A549 (cell line): ENCODE measurements at regions not wholly inside any gene's neighbourhood (a gene's known extent, or its start where the extent isn't known, plus 50 kb on each side); places are given as distances from the start of the nearest gene placed in this dataset.

ENCODE experiments used
- ATAC-seq, 2 experiments: fragments of 200-7000 bp in 1 of 2; fragments of >200 bp in 1 of 2; cut with Nextera tagmentation in 1 of 2; cut with Tn5 transposase in 1 of 2; 3 replicates each; pipeline versions ENCODE4 v1.8.0 to v1.9.1; 2018 to 2020; ENCODE audit warnings: mild to moderate bottlenecking in 1 of 2, moderate library complexity in 1 of 2
- CTCF ChIA-PET: fragments of 300-600 bp; sonication (Branson Sonifier 250); formaldehyde crosslinking; extraction: SDS; loops from one replicate; lab custom pipeline; 2021; ENCODE audit warnings: antibody characterized with exemption, inconsistent platforms; lab: Yijun Ruan, JAX
- POLR2A ChIA-PET: fragments of 350-600 bp; formaldehyde crosslinking; extraction: SDS; loops from one replicate; lab custom pipeline; 2021; ENCODE audit warnings: antibody characterized with exemption, inconsistent platforms; lab: Yijun Ruan, JAX
- DNase-seq, 2 experiments: peaks; one replicate each; pipeline versions ENCODE4 v3.0.0 to v3.0.0-alpha.2; 2011 to 2016; ENCODE audit warnings: low read depth in 1 of 2, low spot score in 1 of 2
- FAIRE-seq: peaks from 2 replicates; lab custom pipeline; 2011; peaks lifted over from hg19 to GRCh38; lab: Jason Lieb, UNC
- H3K27ac ChIP-seq, 2 experiments: fragments of >200 bp; sonication (Bioruptor Twin); formaldehyde crosslinking; 3 replicates each; pipeline ENCODE4 v1.5.1; 2016 to 2017
- H3K4me1 ChIP-seq: fragments of >200 bp; sonication (Bioruptor Twin); formaldehyde crosslinking; 3 replicates; pipeline ENCODE4 v1.6.1; 2016
- H3K4me2 ChIP-seq: fragments of >200 bp; sonication (Bioruptor Twin); formaldehyde crosslinking; 3 replicates; pipeline ENCODE4 v1.6.1; 2016
- H3K4me3 ChIP-seq: fragments of >200 bp; sonication (Bioruptor Twin); formaldehyde crosslinking; 3 replicates; pipeline ENCODE4 v1.5.1; 2016
- H3K9me3 ChIP-seq: fragments of >200 bp; sonication (Bioruptor Twin); formaldehyde crosslinking; 3 replicates; pipeline ENCODE4 v1.6.1; 2016
- BHLHE40 ChIP-seq: IDR thresholded peaks from 2 replicates; pipeline ENCODE4 v1.6.1; 2012; ENCODE audit warnings: low read depth, low read length, inconsistent platforms
- CBX2 ChIP-seq: fragments of 200-600 bp; sonication (generic); IDR thresholded peaks from 2 replicates; pipeline ENCODE4 v1.6.1; 2016; ENCODE audit warnings: low read depth, mild to moderate bottlenecking, borderline replicate concordance
- CBX8 ChIP-seq: fragments of 200-600 bp; sonication (generic); IDR thresholded peaks from 2 replicates; pipeline ENCODE4 v1.6.1; 2016
- CEBPB ChIP-seq, 2 experiments: fragments of >200 bp in 1 of 2; sonication (Bioruptor Twin) in 1 of 2; formaldehyde crosslinking in 1 of 2; IDR thresholded peaks; 2 replicates each; pipeline ENCODE4 v1.6.1; 2012 to 2016
- EHF ChIP-seq: fragments of 250-450 bp; sonication (Bioruptor Pico); IDR thresholded peaks from 2 replicates; pipeline ENCODE4 v1.5.0; 2020; ENCODE audit warnings: mild to moderate bottlenecking
- EP300 ChIP-seq, 2 experiments: fragments of >200 bp; sonication (Bioruptor Twin); formaldehyde crosslinking; IDR thresholded peaks; 2 replicates in 1 of 2; 3 replicates in 1 of 2; pipeline ENCODE4 v1.6.1; 2016 to 2017
- FOSL2 ChIP-seq, 2 experiments: fragments of 450-650 bp in 1 of 2; fragments of >200 bp in 1 of 2; sonication (Bioruptor Twin) in 1 of 2; formaldehyde crosslinking; IDR thresholded peaks; 2 replicates each; pipeline versions ENCODE4 v1.5.0 to v1.6.1; 2016 to 2020; ENCODE audit warnings: mild to moderate bottlenecking in 1 of 2, moderate library complexity in 1 of 2
- HMGXB4 ChIP-seq: fragments of 250-450 bp; sonication (Bioruptor Pico); IDR thresholded peaks from 2 replicates; pipeline ENCODE4 v1.5.0; 2021; ENCODE audit warnings: mild to moderate bottlenecking, moderate library complexity, borderline replicate concordance
- HOXA7 ChIP-seq: fragments of 250-450 bp; sonication (Bioruptor Pico); IDR thresholded peaks from 2 replicates; pipeline ENCODE4 v1.5.0; 2020; ENCODE audit warnings: mild to moderate bottlenecking, moderate library complexity
- HOXB13 ChIP-seq: fragments of 250-450 bp; sonication (Bioruptor Pico); IDR thresholded peaks from 2 replicates; pipeline ENCODE4 v1.5.0; 2020; ENCODE audit warnings: low read depth, mild to moderate bottlenecking, moderate library complexity
- JUN ChIP-seq, 2 experiments: fragments of >200 bp; sonication (Bioruptor Twin); formaldehyde crosslinking; IDR thresholded peaks; 2 replicates in 1 of 2; 3 replicates in 1 of 2; pipeline ENCODE4 v1.6.1; 2016 to 2017
- KDM1A ChIP-seq: fragments of 200-600 bp; sonication (generic); IDR thresholded peaks from 2 replicates; pipeline ENCODE4 v1.6.1; 2016; ENCODE audit warnings: low read depth, mild to moderate bottlenecking
- KDM5A ChIP-seq: fragments of 200-600 bp; sonication (generic); IDR thresholded peaks from 2 replicates; pipeline ENCODE4 v1.6.1; 2016; ENCODE audit warnings: antibody characterized with exemption, mild to moderate bottlenecking
- MAFK ChIP-seq: fragments of 450-650 bp; IDR thresholded peaks from 2 replicates; pipeline ENCODE4 v1.6.1; 2014; ENCODE audit not compliant: partially characterized antibody
- MYC ChIP-seq: IDR thresholded peaks from 2 replicates; pipeline ENCODE4 v1.6.1; 2012; ENCODE audit warnings: mild to moderate bottlenecking, inconsistent platforms, low read length, improper control_type of control experiment, borderline replicate concordance
- NPAS2 ChIP-seq: fragments of 250-450 bp; sonication (Bioruptor Pico); IDR thresholded peaks from 2 replicates; pipeline ENCODE4 v1.8.0; 2022; ENCODE audit warnings: mild to moderate bottlenecking, moderate library complexity, borderline replicate concordance
- POLR2AphosphoS2 ChIP-seq: conservative IDR thresholded peaks from 2 replicates; pipeline ENCODE4 v1.6.1; 2012; ENCODE audit warnings: low read length, improper control_type of control experiment, inconsistent platforms
- RAD21 ChIP-seq, 2 experiments: fragments of >200 bp in 1 of 2; sonication (Bioruptor Twin) in 1 of 2; formaldehyde crosslinking in 1 of 2; IDR thresholded peaks in 1 of 2; conservative IDR thresholded peaks in 1 of 2; 2 replicates in 1 of 2; 3 replicates in 1 of 2; pipeline ENCODE4 v1.6.1; 2012 to 2018; ENCODE audit warnings: inconsistent platforms in 1 of 2
- RARB ChIP-seq: fragments of 250-450 bp; sonication (Bioruptor Pico); IDR thresholded peaks from 2 replicates; pipeline ENCODE4 v1.8.0; 2021; ENCODE audit warnings: mild to moderate bottlenecking, moderate library complexity
- RFX5 ChIP-seq: fragments of 450-650 bp; IDR thresholded peaks from 2 replicates; pipeline ENCODE4 v1.7.1; 2014; ENCODE audit warnings: antibody characterized with exemption, mild to moderate bottlenecking, moderate library complexity
- RNF2 ChIP-seq: fragments of 200-600 bp; sonication (generic); IDR thresholded peaks from 2 replicates; pipeline ENCODE4 v1.6.1; 2016; ENCODE audit warnings: low read depth, mild to moderate bottlenecking, antibody characterized with exemption, moderate library complexity, borderline replicate concordance
- SMC3 ChIP-seq: fragments of >200 bp; sonication (Bioruptor Twin); formaldehyde crosslinking; IDR thresholded peaks from 3 replicates; pipeline ENCODE4 v1.6.1; 2018; ENCODE audit warnings: inconsistent platforms
- SREBF2 ChIP-seq: fragments of 450-650 bp; IDR thresholded peaks from 2 replicates; pipeline ENCODE4 v1.6.1; 2014; ENCODE audit warnings: mild to moderate bottlenecking, moderate library complexity
- TFCP2L1 ChIP-seq: fragments of 250-450 bp; sonication (Bioruptor Pico); IDR thresholded peaks from 2 replicates; pipeline ENCODE4 v1.5.0; 2021; ENCODE audit warnings: mild to moderate bottlenecking
- USF2 ChIP-seq: fragments of 450-650 bp; IDR thresholded peaks from 2 replicates; pipeline ENCODE4 v1.6.1; 2014; ENCODE audit warnings: antibody characterized with exemption
- WGBS: methylation state at CpG from one replicate; pipeline ENCODE4 v1.1.6; 2017; ENCODE audit errors: missing lambda C conversion rate; 5-methylcytosine and 5-hydroxymethylcytosine counted together
- TF ChIP-seq, protein P1 (sequence below): fragments of 250-450 bp; sonication (Bioruptor Pico); IDR thresholded peaks from 2 replicates; pipeline ENCODE4 v1.5.0; 2020; ENCODE audit warnings: low read depth, mild to moderate bottlenecking, moderate library complexity
- TF ChIP-seq, protein P2 (sequence below): IDR thresholded peaks from 2 replicates; pipeline ENCODE4 v1.6.1; 2012

DNA sequence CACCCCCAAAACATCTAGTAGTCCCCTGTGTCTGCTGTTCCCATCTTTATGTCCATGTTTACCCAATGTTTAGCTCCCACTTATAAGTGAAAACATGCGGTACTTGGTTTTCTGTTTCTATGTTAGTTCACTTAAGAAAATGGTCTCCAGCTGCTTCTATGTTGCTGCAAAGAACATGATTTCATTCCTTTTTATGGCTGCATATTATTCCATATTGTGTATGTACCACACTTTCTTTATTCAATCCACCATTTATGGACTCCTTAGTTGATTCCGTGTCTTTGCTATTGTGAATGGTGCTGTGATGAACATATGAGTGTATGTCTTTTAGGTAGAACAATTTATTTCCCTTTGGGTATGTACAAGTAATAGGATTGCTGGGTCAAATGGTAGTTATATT is 51.2 kb downstream of the GRK7 start:
- WGBS: 59% methylated on average over 2 of the region's 2 CpGs

GRCh38 chr3:141815667-141816066 is 52.5 kb downstream of the GRK7 start:
- Histone ChIP-seq H3K4me3 (no peak overlapping the region), H3K4me1 (no peaks in the 10 kb centered on the region), H3K9me3 (0 out of 3 replicates have a peak, but pooled peaks cover 4% of the 10 kb centered on the region), H3K4me2 (no peak overlapping the region), H3K27ac (no peak overlapping the region)
- CTCF ChIA-PET: interaction anchor here (0.7 kb wide), 1 partner anchor 28 kb away, joined by 3 read pairs; no protein-coding TSS in a partner anchor
- no peak for FAIRE-seq
- POLR2A ChIA-PET: no interaction called here
- TF ChIP-seq TFCP2L1 (CRISPR knock-in tag) (no peak), HMGXB4 (CRISPR knock-in tag) (no peak), NPAS2 (no peak), RARB (CRISPR knock-in tag) (no peak), USF2 (no peak), RAD21 (conservative IDR thresholded peaks at IDR 0.05 in 1 of 2, IDR thresholded peaks at IDR 0.05 in 1 of 2) (no peak), RNF2 (no peak), FOSL2 (IDR thresholded peaks at IDR 0.05) (no peak), FOSL2 (CRISPR knock-in tag; IDR thresholded peaks at IDR 0.05) (no peak), JUN (IDR thresholded peaks at IDR 0.05) (no peak), HOXA7 (CRISPR knock-in tag) (no peak), MYC (no peak), POLR2AphosphoS2 (no peak), EP300 (IDR thresholded peaks at IDR 0.05) (no peak), MAFK (no peak), CEBPB (IDR thresholded peaks at IDR 0.05) (no peak), SREBF2 (no peak)
- TF ChIP-seq, protein P1, sequence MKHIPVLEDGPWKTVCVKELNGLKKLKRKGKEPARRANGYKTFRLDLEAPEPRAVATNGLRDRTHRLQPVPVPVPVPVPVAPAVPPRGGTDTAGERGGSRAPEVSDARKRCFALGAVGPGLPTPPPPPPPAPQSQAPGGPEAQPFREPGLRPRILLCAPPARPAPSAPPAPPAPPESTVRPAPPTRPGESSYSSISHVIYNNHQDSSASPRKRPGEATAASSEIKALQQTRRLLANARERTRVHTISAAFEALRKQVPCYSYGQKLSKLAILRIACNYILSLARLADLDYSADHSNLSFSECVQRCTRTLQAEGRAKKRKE: no peak
- TF ChIP-seq, protein P2, sequence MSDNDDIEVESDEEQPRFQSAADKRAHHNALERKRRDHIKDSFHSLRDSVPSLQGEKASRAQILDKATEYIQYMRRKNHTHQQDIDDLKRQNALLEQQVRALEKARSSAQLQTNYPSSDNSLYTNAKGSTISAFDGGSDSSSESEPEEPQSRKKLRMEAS: no peak
- no peak for DNase-seq
- ATAC-seq: no peak

More for the DNA sequence above, 51.2 kb downstream of the GRK7 start:
- H3K4me3 ChIP-seq: no peak overlapping the region
- H3K9me3 ChIP-seq: 0 out of 3 replicates have a peak, but pooled peaks cover 4% of the 10 kb centered on the region
- TF ChIP-seq JUN (IDR thresholded peaks at IDR 0.05) (no peak), HOXB13 (CRISPR knock-in tag) (no peak), EP300 (IDR thresholded peaks at IDR 0.05) (no peak), FOSL2 (IDR thresholded peaks at IDR 0.05) (no peak), FOSL2 (CRISPR knock-in tag; IDR thresholded peaks at IDR 0.05) (no peak), MAFK (no peak), BHLHE40 (no peak), SMC3 (no peak), EHF (CRISPR knock-in tag) (no peak), CBX2 (no peak), KDM1A (no peak), RFX5 (no peak), KDM5A (no peak), CBX8 (no peak)
- TF ChIP-seq, protein P2: no peak
- TF ChIP-seq, all 56 proteins: peak for 0
- FAIRE-seq: no peak
- CTCF ChIA-PET: no interaction called here
- H3K27ac ChIP-seq: no peak overlapping the region
- no peak for DNase-seq
- POLR2A ChIA-PET: no interaction called here
- H3K4me1 ChIP-seq: no peaks in the 10 kb centered on the region
- ATAC-seq: no peak
- no peak overlapping the region for H3K4me2 ChIP-seq
